Fibroblast of lung (primary cell): ENCODE measurements at regions not wholly inside any gene's neighbourhood (a gene's known extent, or its start where the extent isn't known, plus 50 kb on each side); places are given as distances from the start of the nearest gene placed in this dataset.

Source experiments
- DNase-seq, 2 donors: peaks; one replicate each; pipeline versions ENCODE4 v3.0.0 to v3.0.0-alpha.2; 2010; ENCODE audit warnings: low read depth in 2 of 2
- H2AFZ ChIP-seq: 2 replicates; pipeline ENCODE4 v1.5.1; 2012; ENCODE audit warnings: low read length, control low read depth, inconsistent platforms
- H3K27ac ChIP-seq: 2 replicates; pipeline ENCODE4 v1.5.1; 2011; ENCODE audit warnings: low read length, control low read depth; ENCODE audit not compliant: insufficient read depth
- H3K27me3 ChIP-seq: 2 replicates; pipeline ENCODE4 v1.5.1; 2011; ENCODE audit warnings: mild to moderate bottlenecking, low read length; ENCODE audit not compliant: control insufficient read depth, insufficient read depth
- H3K36me3 ChIP-seq: 2 replicates; pipeline ENCODE4 v1.5.1; 2011; ENCODE audit warnings: low read length; ENCODE audit not compliant: control insufficient read depth, insufficient read depth
- H3K4me1 ChIP-seq: 2 replicates; pipeline ENCODE4 v1.5.1; 2011; ENCODE audit warnings: low read length; ENCODE audit not compliant: control insufficient read depth, insufficient read depth; ENCODE audit errors: extremely low read depth
- H3K4me2 ChIP-seq: 2 replicates; pipeline ENCODE4 v1.5.1; 2011; ENCODE audit warnings: low read length, control low read depth; ENCODE audit not compliant: insufficient read depth; ENCODE audit errors: extremely low read depth
- H3K4me3 ChIP-seq, 4 experiments: fragments of 200-600 bp in 1 of 4; sonication (generic) in 1 of 4; replicated peaks in 1 of 4; 2 replicates each; pipeline ENCODE4 v1.5.1; 2011 to 2016; ENCODE audit warnings: low read length in 4 of 4, low read depth in 3 of 4, mild to moderate bottlenecking in 3 of 4, control low read depth in 2 of 4, inconsistent platforms in 1 of 4, mixed read lengths in 1 of 4; ENCODE audit not compliant: insufficient read depth in 1 of 4; ENCODE audit errors: control extremely low read depth in 1 of 4
- H3K79me2 ChIP-seq: 2 replicates; pipeline ENCODE4 v1.5.1; 2012; ENCODE audit warnings: mild to moderate bottlenecking, low read length, inconsistent platforms; ENCODE audit not compliant: control insufficient read depth, insufficient read depth
- H3K9ac ChIP-seq: 2 replicates; pipeline ENCODE4 v1.5.1; 2011; ENCODE audit warnings: mild to moderate bottlenecking, low read length, control low read depth; ENCODE audit not compliant: insufficient read depth
- H3K9me3 ChIP-seq: 2 replicates; pipeline ENCODE4 v1.5.1; 2012; ENCODE audit warnings: low read depth, low read length; ENCODE audit not compliant: control insufficient read depth, insufficient read depth
- H4K20me1 ChIP-seq: 2 replicates; pipeline ENCODE4 v1.5.1; 2011; ENCODE audit warnings: low read length; ENCODE audit not compliant: control insufficient read depth, insufficient read depth; ENCODE audit errors: extremely low read depth
- CTCF ChIP-seq, 2 donors: IDR thresholded peaks in 1 of 2; conservative IDR thresholded peaks in 1 of 2; 1 replicate in 1 of 2; 2 replicates in 1 of 2; pipeline ENCODE4 v1.5.1; 2011 to 2012; ENCODE audit warnings: low read length in 2 of 2, control low read depth in 1 of 2, inconsistent platforms in 1 of 2, low read depth in 1 of 2, mild to moderate bottlenecking in 1 of 2
- EZH2 ChIP-seq: IDR thresholded peaks from 2 replicates; pipeline ENCODE4 v1.5.1; 2012; ENCODE audit warnings: low read length, control low read depth, mild to moderate bottlenecking; ENCODE audit errors: missing control alignments

- no peak for TF ChIP-seq EZH2
- TF ChIP-seq CTCF (conservative IDR thresholded peaks at IDR 0.05 in 1 of 2, IDR thresholded peaks at IDR 0.05 in 1 of 2; ENCODE audit: low read depth in 1 of 2, low read length in 2 of 2) = no peak
- DNase-seq = no peak
- no peaks in the 10 kb centered on the region for H4K20me1 ChIP-seq
Observed at GRCh38 chr7:51731075-51731474, 414.5 kb upstream of the COBL start.

GRCh38 chr7:51727441-51727840, 410.8 kb upstream of the COBL start:
- Histone ChIP-seq H3K4me1 (no peaks in the 10 kb centered on the region), H3K4me2 (no peak overlapping the region), H3K9me3 (no peaks in the 10 kb centered on the region), H3K27me3 (no peaks in the 10 kb centered on the region), H3K4me3 (no peak overlapping the region), H3K9ac (no peak overlapping the region), H4K20me1 (no peaks in the 10 kb centered on the region), H3K79me2 (no peaks in the 10 kb centered on the region), H3K36me3 (no peaks in the 10 kb centered on the region), H3K27ac (no peak overlapping the region), H2AFZ (no peak overlapping the region)
- no peak for TF ChIP-seq EZH2
- TF ChIP-seq CTCF (conservative IDR thresholded peaks at IDR 0.05 in 1 of 2, IDR thresholded peaks at IDR 0.05 in 1 of 2; ENCODE audit: low read depth in 1 of 2, low read length in 2 of 2) = no peak
- no peak for DNase-seq

More at GRCh38 chr7:51731075-51731474, 414.5 kb upstream of the COBL start:
- no peaks in the 10 kb centered on the region for H3K9me3 ChIP-seq
- no peak overlapping the region for H3K4me3 ChIP-seq
- H3K27ac ChIP-seq = no peak overlapping the region
- no peaks in the 10 kb centered on the region for H3K27me3 ChIP-seq
- no peaks in the 10 kb centered on the region for H3K36me3 ChIP-seq
- H3K9ac ChIP-seq = no peak overlapping the region
- no peak overlapping the region for H2AFZ ChIP-seq
- H3K4me2 ChIP-seq = no peak overlapping the region
- H3K79me2 ChIP-seq = no peaks in the 10 kb centered on the region
- H3K4me1 ChIP-seq = no peaks in the 10 kb centered on the region

- Histone ChIP-seq H3K4me3 (no peak overlapping the region), H3K27ac (no peak overlapping the region), H3K79me2 (no peaks in the 10 kb centered on the region), H4K20me1 (no peaks in the 10 kb centered on the region), H3K9me3 (no peaks in the 10 kb centered on the region), H3K27me3 (no peaks in the 10 kb centered on the region), H3K36me3 (no peaks in the 10 kb centered on the region), H3K9ac (no peak overlapping the region), H3K4me1 (no peaks in the 10 kb centered on the region), H3K4me2 (no peak overlapping the region), H2AFZ (no peak overlapping the region)
- TF ChIP-seq CTCF (conservative IDR thresholded peaks at IDR 0.05 in 1 of 2, IDR thresholded peaks at IDR 0.05 in 1 of 2; ENCODE audit: low read depth in 1 of 2, low read length in 2 of 2) (no peak), EZH2 (no peak)
- DNase-seq = no peak
Observed at GRCh38 chr7:51706851-51707250, 390.2 kb upstream of the COBL start.
